OCI-LY1 (cell line): ENCODE measurements at regions not wholly inside any gene's neighbourhood (a gene's known extent, or its start where the extent isn't known, plus 50 kb on each side); places are given as distances from the start of the nearest gene placed in this dataset.

Experiments
- EZH2 ChIP-seq: fragments of 200-600 bp; sonication (generic), shearing (Covaris generic); IDR thresholded peaks from 2 replicates; pipeline ENCODE4 v1.8.0; 2017; ENCODE audit warnings: borderline replicate concordance, mixed run types, mild to moderate bottlenecking, antibody characterized with exemption, low read length, moderate library complexity, mixed read lengths
- TF ChIP-seq, protein P1 (sequence below): fragments of 200-600 bp; sonication (generic), shearing (Covaris generic); IDR thresholded peaks from 2 replicates; pipeline ENCODE4 v1.5.1; 2017; ENCODE audit warnings: mild to moderate bottlenecking, antibody characterized with exemption, low read length, moderate library complexity, mixed read lengths

DNA sequence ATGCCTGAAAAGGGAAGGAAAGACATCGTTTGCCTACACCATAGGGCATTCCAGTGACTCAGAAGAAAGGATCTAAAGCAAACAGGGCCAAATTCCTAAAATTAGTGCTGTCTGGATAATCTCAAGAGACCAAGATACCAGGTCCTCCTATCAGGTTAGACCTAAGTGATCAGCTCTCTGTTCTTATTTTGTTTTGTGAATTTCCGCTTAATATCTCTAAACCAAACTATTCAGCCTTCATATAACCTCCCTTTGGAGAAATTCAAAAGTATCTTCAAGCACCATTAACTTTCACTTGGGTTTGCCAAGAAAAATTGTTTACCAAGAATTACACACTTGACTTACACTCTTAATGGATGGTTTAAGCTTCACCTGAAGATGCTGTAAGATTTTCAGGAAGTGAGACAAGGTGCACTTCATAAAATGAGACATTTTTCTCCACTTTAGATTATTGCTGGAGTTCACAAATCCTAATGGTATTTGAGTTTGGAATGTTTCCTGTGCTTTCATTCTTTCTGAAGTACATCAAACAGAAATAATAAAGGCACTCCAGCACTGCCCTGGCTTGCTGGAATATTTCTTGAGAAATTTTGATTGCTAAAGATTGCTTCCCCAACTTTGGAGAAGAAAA, 376.1 kb downstream of the LMO7 start:
- TF ChIP-seq, protein P1, sequence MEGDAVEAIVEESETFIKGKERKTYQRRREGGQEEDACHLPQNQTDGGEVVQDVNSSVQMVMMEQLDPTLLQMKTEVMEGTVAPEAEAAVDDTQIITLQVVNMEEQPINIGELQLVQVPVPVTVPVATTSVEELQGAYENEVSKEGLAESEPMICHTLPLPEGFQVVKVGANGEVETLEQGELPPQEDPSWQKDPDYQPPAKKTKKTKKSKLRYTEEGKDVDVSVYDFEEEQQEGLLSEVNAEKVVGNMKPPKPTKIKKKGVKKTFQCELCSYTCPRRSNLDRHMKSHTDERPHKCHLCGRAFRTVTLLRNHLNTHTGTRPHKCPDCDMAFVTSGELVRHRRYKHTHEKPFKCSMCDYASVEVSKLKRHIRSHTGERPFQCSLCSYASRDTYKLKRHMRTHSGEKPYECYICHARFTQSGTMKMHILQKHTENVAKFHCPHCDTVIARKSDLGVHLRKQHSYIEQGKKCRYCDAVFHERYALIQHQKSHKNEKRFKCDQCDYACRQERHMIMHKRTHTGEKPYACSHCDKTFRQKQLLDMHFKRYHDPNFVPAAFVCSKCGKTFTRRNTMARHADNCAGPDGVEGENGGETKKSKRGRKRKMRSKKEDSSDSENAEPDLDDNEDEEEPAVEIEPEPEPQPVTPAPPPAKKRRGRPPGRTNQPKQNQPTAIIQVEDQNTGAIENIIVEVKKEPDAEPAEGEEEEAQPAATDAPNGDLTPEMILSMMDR: no peak
- TF ChIP-seq EZH2: no peak
